Transverse colon (tissue), 4 donors: ENCODE measurements at regions not wholly inside any gene's neighbourhood (a gene's known extent, or its start where the extent isn't known, plus 50 kb on each side); places are given as distances from the start of the nearest gene placed in this dataset.

Experiments
- CTCF ChIP-seq, 5 experiments: fragments of 200-600 bp in 3 of 5; fragments of 450-650 bp in 2 of 5; sonication (generic) in 3 of 5; IDR thresholded peaks; 1 replicate in 2 of 5; 2 replicates in 3 of 5; pipeline ENCODE4 v1.5.1; 2016 to 2017; ENCODE audit warnings: antibody characterized with exemption in 5 of 5, inconsistent platforms in 3 of 5, mild to moderate bottlenecking in 2 of 5, moderate library complexity in 1 of 5
- POLR2A ChIP-seq: fragments of 450-650 bp; IDR thresholded peaks from one replicate; pipeline ENCODE4 v1.6.1; 2016; ENCODE audit warnings: antibody characterized with exemption, mild to moderate bottlenecking, moderate library complexity
- POLR2AphosphoS5 ChIP-seq, 3 donors: sonication (generic); formaldehyde crosslinking; IDR thresholded peaks; one replicate each; pipeline ENCODE4 v1.6.1; 2016; ENCODE audit warnings: antibody characterized with exemption in 3 of 3

- no peak for TF ChIP-seq CTCF (IDR thresholded peaks at IDR 0.05)
- TF ChIP-seq POLR2A: no peak
- TF ChIP-seq POLR2AphosphoS5 (IDR thresholded peaks at IDR 0.05): no peak
Measured at GRCh38 chr6:40879169-40879568, 159.9 kb downstream of the UNC5CL start.
